MM.1S (cell line): ENCODE measurements at regions not wholly inside any gene's neighbourhood (a gene's known extent, or its start where the extent isn't known, plus 50 kb on each side); places are given as distances from the start of the nearest gene placed in this dataset.

ENCODE experiments used
- EZH2 ChIP-seq: fragments of 300-600 bp; sonication (generic); optimal IDR thresholded peaks from 2 replicates; pipeline ENCODE3; 2017; ENCODE audit warnings: low read depth, mild to moderate bottlenecking, antibody characterized with exemption, low read length, mixed read lengths
- TF ChIP-seq, protein P1 (sequence below): fragments of 300-600 bp; sonication (generic); IDR thresholded peaks from 2 replicates; pipeline ENCODE4 v1.5.1; 2016; ENCODE audit warnings: antibody characterized with exemption, low read length, mixed read lengths

DNA sequence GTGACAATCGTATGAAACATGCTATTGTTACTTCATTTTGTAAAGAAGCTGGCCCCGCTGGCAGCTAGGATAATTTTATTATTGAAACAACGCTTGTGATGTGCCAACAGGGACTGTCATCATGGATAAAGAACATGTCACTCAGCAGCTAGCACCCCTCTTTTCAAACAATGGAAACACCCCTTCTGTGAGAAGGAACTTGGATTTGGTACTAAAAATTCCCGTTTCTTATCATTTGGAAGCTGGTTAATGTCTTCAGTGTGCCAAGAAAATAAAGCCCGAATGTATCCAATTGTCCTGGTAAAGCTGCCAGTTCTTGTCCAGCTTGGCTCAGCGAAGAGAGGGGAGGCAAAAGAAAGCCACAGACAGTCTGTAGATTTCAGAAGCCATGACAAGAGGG lies 186.6 kb downstream of the PHLDA1 start:
- TF ChIP-seq, protein P1, sequence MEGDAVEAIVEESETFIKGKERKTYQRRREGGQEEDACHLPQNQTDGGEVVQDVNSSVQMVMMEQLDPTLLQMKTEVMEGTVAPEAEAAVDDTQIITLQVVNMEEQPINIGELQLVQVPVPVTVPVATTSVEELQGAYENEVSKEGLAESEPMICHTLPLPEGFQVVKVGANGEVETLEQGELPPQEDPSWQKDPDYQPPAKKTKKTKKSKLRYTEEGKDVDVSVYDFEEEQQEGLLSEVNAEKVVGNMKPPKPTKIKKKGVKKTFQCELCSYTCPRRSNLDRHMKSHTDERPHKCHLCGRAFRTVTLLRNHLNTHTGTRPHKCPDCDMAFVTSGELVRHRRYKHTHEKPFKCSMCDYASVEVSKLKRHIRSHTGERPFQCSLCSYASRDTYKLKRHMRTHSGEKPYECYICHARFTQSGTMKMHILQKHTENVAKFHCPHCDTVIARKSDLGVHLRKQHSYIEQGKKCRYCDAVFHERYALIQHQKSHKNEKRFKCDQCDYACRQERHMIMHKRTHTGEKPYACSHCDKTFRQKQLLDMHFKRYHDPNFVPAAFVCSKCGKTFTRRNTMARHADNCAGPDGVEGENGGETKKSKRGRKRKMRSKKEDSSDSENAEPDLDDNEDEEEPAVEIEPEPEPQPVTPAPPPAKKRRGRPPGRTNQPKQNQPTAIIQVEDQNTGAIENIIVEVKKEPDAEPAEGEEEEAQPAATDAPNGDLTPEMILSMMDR: no peak
- TF ChIP-seq EZH2: no peak
